ENCODE measurements at regions not wholly inside any gene's neighbourhood (a gene's known extent, or its start where the extent isn't known, plus 50 kb on each side); places are given as distances from the start of the nearest gene placed in this dataset.

DNA sequence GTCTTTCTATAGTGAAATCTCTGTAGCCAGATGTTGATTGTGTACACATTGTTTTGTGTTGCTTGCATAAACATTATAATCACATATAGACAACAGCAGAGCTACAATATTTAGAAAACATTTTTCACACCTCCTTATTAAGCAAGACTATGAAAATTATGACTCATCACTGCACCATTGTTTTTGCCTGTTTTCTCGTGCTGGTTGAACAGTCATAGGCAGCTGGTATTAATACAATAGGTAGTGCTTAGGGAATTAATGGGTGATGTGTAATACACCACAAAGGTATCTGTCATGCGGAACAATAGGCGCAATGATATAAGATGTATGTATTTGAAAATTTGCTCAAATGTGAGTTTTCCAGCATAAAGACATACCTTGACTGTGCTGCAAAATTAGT lies 449.3 kb downstream of the FOXG1 start:
- no peak for DNase-seq (ENCODE audit: low read depth)
- TF ChIP-seq, protein P1, sequence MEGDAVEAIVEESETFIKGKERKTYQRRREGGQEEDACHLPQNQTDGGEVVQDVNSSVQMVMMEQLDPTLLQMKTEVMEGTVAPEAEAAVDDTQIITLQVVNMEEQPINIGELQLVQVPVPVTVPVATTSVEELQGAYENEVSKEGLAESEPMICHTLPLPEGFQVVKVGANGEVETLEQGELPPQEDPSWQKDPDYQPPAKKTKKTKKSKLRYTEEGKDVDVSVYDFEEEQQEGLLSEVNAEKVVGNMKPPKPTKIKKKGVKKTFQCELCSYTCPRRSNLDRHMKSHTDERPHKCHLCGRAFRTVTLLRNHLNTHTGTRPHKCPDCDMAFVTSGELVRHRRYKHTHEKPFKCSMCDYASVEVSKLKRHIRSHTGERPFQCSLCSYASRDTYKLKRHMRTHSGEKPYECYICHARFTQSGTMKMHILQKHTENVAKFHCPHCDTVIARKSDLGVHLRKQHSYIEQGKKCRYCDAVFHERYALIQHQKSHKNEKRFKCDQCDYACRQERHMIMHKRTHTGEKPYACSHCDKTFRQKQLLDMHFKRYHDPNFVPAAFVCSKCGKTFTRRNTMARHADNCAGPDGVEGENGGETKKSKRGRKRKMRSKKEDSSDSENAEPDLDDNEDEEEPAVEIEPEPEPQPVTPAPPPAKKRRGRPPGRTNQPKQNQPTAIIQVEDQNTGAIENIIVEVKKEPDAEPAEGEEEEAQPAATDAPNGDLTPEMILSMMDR (conservative IDR thresholded peaks at IDR 0.05; ENCODE audit: low read depth, low read length), result no peak
- H3K4me3 ChIP-seq (ENCODE audit: low read depth, low read length), result no peak overlapping the region

DNA sequence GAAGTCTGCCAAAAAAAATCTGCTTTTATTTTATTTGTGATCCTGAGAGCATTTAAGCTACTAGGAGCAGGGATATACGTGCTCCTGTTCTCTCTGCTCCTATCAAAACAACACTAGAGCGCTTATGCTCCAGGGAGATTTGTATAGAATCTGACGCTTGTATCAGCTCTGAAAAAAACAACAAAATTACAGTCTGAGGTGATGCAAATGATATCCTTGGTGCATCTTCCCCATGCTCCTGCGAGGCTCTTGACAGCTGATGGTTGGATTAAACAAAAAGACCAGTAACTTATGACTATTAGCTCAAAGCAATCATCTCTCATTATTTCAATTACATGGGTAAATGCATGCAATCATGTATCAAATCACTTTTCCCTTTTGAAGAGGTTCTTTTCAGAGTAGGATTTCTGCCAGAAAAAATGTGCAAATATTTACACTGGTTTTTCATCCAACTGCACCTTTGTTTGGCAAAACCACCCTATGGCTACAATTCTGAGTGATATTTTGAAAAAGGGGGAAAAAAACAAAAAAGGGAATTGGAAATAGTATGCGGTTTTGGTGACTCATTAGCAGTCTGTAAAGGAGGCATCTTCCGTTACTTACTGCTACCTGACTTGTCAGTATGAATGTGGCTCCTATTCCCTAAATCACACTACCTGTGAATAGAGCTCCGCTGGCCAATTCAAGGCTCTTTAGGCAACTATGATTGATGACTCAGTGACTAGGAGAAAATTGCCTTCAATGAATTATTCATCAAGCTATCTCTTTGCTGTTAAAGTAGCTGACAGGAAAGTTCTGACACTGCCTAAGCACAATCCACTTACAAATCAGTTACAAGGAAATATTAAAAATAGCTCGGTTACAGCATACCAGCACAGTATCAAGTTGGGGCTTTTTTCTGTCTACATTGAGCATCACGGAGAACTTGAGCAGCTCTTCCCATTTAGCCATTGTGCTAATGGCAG lies 450.0 kb downstream of the FOXG1 start:
- H3K4me3 ChIP-seq (ENCODE audit: low read depth, low read length), result no peak overlapping the region
- DNase-seq (ENCODE audit: low read depth), result no peak
- TF ChIP-seq, protein P1 (conservative IDR thresholded peaks at IDR 0.05; ENCODE audit: low read depth, low read length), result no peak

DNA sequence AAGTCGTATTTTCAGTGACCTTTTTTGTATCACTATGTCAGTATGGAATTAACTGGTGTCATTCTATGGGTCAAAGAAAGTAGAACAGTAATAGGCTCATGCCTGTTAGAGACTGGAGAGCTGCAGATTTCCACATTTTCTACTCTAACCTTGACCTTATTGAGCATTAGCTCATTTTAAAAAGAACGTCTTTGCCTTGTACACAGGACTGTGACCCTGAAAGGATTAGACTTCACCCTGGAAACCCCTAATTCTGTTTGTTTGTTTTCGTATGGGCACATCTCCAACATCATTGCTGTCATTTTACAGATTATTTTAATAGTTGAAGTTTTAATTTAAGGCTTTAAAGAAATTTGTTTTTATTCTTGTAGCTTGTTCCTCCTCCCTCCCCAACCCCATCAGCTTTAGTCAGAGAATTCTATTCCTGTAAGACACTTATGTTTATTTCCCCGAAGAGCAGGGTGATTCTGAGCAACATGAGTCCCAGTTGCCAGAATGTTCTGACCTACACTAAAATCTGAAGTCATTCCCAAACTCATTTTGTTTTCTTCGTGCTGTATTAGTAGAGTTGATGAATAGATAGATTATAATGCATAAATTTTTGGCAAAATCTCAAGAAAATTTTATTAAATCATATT lies 451.3 kb downstream of the FOXG1 start:
- DNase-seq (ENCODE audit: low read depth), result no peak
- no peak overlapping the region for H3K4me3 ChIP-seq (ENCODE audit: low read depth, low read length)
- TF ChIP-seq, protein P1 (conservative IDR thresholded peaks at IDR 0.05; ENCODE audit: low read depth, low read length), result no peak

DNA sequence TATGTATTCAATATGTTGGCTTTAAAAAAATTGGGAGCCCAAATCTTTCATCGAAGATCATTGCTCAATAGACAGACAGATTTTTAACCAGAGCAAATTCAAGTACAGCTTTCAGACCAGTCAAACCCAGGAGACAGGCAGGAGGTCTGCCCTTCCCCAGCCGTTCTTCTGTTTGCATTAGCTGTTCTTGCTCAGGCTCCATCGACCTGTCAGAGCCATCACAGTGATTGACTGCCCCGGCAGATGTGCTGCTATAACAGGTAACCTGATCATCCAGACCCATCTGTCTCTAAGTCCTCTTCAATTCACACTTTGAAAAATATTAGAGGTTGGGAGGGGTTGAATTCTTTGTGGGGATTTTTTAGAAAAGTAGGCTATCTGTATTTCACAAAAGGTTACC lies 453.5 kb downstream of the FOXG1 start:
- H3K4me3 ChIP-seq (ENCODE audit: low read depth, low read length), result no peak overlapping the region
- no peak for DNase-seq (ENCODE audit: low read depth)
- TF ChIP-seq, protein P1 (conservative IDR thresholded peaks at IDR 0.05; ENCODE audit: low read depth, low read length), result no peak

DNA sequence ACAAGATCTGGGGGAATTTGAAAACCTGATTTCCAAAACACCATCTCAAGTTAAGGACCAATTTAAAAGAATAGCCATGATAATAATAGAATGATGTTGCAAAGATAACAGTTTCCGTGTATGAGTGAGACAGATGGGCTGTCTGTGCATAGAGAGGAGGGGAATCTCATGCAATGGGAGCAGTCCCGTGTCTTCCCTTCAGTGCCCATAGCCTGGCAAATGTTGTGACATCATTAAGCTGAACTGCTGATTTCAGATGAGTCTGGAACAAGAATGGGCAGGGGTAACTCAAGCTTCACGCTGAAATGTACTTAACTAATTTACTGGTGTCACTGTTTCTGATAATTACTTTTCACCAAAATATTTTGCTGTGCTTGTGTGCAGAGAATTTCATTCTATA lies 454.0 kb downstream of the FOXG1 start:
- DNase-seq (ENCODE audit: low read depth), result no peak
- no peak overlapping the region for H3K4me3 ChIP-seq (ENCODE audit: low read depth, low read length)
- TF ChIP-seq, protein P1 (conservative IDR thresholded peaks at IDR 0.05; ENCODE audit: low read depth, low read length), result no peak

DNA sequence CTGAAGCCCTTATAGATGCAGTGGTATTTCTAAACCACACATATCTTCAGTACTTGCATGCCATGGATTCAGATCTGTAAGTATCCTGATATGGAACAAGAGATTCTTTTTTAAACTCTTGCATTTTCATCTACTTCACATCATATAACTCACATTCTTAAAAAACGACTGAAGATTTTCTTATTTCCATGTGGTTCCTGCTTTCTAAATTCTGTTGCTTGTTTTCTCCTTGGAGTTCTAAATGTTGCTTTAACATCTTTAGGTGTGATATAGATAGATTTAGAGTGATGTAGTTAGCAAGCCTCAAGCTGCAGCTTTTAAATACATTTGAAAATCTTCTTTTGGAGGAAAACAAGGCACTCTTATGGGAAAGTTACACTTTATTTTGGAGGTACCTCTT lies 455.4 kb downstream of the FOXG1 start:
- H3K4me3 ChIP-seq (ENCODE audit: low read depth, low read length), result no peak overlapping the region
- TF ChIP-seq, protein P1 (conservative IDR thresholded peaks at IDR 0.05; ENCODE audit: low read depth, low read length), result no peak
- no peak for DNase-seq (ENCODE audit: low read depth)
